GM18508 (cell line): ENCODE measurements at regions not wholly inside any gene's neighbourhood (a gene's known extent, or its start where the extent isn't known, plus 50 kb on each side); places are given as distances from the start of the nearest gene placed in this dataset.
A peak's percentile ranks its signal among the peaks of the same experiment; 100 is the strongest.
"Not testable (repeated sequence)": the region's sequence is repeated elsewhere in the genome, so short reads cannot be mapped to it uniquely, and the experiment has no call there.

Source experiments
- ATAC-seq: cut with Tn5 transposase; IDR thresholded peaks from one replicate; pipeline ENCODE4 v1.9.1; 2021; ENCODE audit warnings: moderate number of reproducible peaks; ENCODE audit not compliant: insufficient read depth, unreplicated experiment

DNA sequence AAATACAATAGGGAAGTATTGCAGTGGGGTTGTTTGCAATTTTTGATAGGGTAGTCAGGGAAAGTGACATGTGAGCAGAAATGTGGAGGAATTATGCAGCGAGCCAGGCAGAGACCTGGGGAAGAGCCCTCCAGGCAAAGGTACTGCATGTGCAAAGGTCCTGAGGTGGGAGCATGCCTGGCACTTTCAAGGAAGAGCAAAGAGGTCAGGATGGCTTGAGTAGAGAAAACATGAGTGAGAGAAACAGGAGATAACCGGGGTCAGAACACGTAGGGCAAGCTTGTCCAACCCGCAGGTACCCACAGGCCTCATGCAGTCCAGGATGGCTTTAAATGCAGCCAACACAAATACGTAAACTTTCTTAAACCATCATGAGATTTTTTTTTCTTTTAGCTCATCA, 71.0 kb downstream of the COQ2 start:
- no peak for ATAC-seq

DNA sequence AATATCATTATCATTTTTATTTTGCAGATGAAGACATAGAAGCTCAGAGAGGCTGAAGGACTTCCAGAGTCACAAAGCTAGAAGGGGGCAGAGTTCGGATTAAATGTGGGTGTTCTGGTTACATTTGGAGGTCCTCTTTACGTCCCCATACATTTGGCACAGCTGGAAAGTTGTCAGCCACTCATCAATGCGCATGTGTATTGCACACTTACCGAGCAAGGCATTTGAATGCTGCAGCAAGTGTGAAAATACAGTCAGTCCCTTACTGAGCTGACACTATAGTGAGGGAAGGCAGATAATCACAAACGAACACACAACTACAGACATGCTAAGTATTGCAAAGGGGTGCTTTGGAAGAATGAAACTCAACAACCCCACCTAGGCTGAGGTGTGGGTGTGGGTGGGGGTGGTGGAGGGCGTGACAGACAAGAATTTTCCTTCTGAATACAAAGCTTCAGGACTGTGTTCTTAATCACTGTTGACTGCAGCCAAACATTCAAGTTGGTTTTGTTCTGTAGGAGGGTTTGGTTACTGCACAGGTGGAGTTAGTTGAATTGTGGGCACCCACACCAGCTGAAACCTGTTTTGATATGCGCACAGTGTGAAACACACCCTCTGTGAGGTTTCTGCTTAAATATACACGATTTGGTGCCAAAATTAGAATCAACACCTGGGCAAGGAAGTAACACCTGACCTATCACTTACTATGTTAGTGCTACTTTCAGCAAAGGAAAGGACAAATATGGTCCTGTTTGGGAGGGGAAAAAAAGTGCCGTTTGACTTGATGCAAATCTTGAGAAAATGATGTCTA, 72.4 kb downstream of the COQ2 start:
- ATAC-seq, result peak; percentile 72

DNA sequence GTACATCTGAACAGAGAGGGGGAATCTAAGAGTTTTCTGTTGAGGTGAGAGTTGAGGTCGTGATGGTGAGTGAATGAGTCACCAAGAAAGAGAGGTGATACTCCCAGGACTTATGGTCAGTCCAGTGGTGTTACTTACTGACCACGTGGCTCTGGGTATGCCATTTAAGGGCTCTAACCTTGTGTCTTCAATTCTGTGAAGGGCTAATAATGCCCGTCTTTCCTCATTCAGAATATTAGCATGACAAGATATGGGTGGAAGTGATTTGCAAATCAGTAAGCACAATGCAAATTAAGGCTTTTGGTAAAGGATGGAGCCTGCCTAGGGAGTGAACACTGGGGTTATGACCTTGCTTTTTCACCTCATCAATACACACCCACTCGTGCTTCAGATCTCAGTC, 75.2 kb downstream of the COQ2 start:
- ATAC-seq, result no peak

DNA sequence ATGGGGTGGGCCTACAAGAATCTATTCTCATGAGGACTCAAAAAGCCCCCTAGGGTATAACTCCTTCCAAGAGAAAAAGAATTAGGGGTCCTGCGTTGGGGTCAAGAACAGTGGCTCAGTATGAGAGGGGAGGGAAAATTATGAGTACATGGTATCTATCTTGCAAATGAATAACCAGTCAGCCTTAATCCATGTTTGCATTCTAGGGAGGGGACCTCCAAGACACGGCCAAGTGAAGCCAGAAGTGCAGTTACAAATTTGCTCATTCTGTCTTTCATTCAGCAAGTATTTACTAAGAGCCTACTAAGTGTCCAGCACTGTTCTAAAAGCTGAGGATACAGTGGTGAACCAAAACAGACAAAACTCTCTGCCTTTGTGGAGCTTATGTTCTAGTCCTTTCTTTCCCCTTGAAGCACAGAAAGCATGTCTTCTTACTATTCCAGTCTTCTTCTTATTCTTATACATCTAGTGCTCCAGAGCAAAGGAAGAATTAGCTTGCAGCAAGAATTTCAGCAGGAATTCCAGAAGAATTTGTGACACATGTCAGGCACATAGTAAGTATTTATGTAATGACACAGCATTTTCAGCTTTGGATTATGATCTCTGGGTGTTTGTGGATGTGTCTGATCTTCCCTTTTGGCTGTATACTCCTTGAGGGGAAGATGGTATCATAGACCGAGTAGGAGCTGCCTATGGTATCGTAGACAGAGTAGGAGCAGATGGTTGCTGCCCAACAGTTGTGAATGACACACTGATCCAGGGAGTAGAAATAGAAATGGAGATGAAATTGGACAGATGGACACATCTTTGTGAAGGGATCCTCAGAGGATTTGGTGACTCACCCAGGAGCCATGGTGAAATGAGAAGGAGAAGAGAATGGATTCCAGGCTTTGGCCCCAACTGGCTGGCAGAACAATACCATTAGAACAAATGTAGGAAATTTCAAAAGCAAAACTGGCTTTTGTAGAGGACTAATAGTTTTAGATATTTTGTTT, 75.9 kb downstream of the COQ2 start:
- no peak for ATAC-seq

DNA sequence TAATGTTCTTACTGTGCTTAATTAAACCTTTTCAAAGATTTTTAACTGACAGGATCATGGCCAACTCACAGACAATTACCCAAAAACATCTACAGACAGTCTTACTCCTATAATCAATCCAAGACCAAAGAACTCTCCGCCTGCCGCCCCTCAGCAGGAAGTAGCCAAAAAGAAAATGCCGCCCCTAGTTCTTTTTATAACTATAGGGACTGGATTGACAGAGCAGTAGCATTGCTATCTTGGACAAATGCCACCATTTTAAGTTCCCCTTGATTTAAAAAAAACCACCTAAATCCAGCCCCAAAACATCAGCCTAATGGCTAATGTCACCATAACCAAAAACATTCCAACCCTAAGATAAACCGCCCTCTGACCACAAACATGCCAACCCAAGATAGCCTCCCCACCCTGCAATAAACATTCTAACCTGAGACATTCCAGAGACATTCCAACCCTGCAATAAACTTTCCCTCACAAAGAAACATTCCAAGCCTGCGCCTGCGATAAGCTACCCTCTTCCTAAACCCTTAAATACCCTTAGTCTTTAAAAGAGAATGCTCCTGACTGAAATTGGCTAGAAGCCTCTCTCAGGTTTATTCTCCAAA, 77.0 kb downstream of the COQ2 start:
- no peak for ATAC-seq

DNA sequence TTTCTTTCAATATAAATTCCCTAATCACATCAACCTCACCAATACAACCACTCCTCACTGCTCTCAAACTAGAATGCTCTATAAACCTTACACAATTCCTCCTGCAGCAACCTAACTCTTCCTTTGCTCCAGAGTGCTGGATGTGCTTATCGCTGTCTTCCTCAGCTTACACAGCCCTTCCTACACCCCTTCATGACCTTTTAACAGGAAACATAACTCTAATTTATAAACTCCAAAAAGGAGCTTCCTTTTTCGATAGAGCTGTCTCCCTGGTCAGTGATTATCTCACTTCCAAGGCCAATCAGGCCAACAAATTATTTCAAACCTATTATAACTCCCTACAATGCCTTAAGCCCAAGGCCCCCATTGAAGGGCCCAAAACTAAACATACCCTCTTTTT, 78.8 kb downstream of the COQ2 start:
- no peak for ATAC-seq

DNA sequence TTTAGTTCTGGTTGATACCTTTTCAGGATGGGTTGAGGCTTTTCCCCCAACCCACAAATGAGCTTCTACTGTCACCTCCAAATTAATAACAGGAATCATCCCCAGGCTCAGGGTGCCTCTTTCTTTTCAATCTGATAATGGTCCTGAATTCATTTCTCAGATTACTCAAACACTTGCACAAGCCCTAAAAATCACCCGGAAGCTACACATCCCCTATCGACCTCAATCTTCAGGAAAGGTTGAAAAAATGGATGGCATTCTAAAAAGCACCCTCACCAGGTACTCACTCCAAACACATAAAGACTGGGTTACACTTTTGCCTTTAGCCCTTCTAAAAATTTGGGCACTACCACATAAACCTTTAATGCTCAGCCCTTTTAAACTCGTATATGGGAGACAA, 79.9 kb downstream of the COQ2 start:
- ATAC-seq, result no peak

DNA sequence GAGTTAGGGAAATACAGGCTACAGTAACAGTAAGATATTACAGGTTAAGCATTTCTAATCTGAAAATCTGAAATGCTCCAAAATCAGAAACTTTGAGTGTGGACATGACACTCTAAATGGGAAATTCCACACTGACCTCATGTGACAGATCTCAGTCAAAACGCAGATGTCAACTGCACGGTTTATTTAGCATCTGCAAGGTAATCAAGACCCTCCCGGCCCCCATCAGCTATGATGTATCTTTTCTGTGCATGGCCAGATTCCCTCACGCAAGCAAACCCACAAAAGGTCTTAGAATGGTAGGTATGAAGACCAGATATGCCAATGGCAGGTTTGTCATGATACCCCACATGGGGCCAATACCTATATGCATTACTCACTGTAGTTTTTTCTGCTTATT, 82.8 kb downstream of the COQ2 start:
- ATAC-seq, result no peak

DNA sequence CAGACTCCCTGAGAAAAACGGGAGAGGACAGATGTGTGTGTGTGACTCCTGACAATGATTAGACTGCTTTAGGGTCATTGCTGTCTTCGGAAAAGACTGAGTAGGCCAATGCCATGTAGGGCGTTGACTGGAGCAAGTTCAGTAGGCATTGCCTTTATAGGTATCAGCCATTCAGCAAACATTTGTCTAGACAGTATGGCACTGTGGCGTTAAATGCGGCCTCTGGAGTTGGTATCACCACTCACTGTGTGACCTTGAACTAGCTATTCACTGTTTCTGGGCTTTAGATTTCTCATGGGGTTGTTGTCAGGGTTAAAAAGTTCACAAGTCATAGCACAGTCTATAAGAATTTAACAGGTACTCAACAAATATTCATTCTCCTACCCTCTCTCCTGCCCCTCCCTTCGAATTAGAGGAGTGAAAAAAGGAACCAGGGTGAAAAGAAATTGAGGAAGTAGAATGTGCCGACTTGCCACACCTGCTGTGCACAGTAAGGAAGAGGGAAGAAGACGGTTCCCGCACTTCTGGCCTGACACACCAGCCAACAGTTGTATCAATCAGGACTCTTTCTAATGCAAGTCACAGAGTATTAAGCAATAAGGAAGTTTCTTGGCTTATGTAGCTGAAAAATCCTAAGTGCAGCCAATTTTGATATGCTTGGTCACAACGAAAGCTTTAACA, 83.2 kb upstream of the PLAC8 start:
- no peak for ATAC-seq

DNA sequence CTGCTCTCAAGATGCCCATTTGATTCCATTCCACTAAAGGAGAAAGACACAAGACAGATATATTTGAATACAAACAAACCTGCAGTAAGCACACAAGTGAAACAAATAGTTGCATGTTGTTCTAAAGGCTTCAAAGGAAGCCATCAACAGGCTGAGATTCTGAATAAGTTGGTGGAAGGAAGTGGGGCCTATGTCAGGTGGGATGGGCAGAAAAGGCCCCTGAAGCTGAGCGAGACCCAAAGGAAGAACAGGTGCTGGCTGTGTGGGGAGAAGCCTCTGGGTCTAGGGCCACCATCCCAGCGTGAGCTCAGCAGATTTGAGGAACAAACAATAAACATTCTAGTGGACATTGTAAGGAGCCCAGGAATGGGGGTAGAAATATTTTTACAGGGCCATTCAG, 82.4 kb upstream of the PLAC8 start:
- ATAC-seq, result no peak

DNA sequence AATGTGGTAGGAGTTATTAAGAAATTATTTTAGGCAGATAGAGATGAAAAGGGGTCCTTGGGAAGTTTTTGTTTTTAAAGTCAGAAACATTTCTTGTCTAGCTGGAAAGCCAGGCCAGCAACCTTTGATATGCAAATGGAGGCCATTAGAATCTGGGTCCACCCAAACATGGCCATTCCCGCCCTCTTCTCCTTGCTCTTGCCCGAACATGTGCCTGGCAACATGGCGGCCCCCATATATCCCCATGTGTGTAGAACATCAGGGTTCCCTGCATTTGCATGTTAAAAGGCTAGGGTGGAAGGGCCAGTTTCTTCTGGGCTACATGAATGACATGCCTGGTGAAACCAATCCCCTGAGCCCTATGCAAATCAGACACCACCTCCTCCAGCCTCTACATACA, 80.7 kb upstream of the PLAC8 start:
- ATAC-seq, result no peak

DNA sequence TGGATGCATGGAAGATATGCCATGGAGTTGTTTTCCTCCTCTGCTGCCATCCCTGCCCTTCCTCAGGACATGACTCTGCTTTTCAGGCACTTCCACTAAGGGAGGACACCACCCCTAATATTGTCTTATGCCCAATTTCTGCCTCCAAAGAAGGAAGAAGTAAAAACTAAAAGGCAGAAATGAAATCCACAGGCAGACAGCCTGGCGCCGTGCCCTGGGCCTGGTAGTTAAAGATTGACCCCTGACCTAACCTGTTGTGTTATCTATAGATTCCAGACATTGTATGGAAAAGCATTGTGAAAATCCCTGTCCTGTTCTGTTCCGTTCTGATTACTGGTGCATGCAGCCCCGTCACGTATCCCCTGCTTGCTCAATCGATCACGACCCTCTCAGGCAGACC, 80.1 kb upstream of the PLAC8 start:
- ATAC-seq, result not testable (repeated sequence)

DNA sequence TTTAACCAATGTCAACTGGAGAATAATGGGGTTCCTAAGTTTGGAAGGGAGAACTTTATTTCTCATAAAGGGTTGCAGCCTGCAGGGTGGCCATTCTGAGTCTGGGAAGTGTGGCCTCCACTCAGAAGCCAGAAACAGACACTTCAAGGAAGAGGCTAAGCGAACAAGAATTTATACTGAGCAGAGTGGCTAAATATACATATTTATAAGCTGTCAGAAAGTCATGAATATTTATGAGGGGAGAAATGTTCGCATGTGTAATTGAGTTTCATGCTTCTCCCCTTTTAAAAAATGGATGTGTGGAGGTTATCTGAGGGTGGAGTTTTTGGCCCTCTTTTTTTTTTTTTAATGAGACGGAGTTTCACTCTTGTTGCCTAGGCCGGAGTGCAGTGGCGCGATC, 78.1 kb upstream of the PLAC8 start:
- no peak for ATAC-seq

DNA sequence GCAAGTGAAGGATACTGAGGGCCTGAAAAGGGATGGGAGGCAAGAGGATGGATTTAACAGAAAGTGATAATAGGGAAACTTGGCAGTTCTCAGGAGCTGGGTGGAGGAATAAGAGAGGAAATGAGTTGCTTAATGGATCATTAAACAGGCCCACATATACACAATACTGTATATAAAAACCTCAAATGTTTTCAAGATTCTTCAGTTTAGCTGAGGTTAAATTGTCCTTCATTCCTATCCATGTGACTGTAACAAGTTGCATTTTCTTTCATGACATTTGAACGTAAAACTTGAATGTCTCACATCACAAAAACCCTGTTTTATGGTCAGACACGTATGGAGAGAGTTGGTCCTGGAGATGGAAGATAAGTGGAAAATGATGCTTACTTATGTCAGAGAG, 76.5 kb upstream of the PLAC8 start:
- ATAC-seq, result no peak

DNA sequence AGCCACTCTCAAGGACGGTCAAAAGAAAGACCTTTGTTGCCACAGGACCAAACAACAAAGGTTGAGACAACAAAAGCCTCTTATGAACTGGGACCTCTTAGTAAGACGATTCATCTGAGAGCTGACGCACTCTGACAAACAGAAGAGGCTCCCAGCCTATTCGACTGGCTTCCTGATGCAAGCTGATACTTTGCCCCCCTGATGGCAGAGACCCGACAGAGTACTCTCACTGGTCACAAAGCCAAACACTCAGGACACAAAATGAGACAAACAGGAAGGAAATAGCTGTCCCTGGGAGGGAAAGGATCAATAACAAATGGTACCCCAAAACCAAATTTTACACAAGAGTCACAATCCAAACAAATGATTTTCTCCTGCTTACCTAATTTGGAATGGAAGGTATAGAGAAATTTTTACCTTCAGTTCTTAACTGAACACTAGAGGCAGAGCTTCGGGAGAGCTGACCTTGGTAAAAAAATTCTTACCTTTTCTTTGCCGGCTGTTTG, 75.2 kb upstream of the PLAC8 start:
- no peak for ATAC-seq

DNA sequence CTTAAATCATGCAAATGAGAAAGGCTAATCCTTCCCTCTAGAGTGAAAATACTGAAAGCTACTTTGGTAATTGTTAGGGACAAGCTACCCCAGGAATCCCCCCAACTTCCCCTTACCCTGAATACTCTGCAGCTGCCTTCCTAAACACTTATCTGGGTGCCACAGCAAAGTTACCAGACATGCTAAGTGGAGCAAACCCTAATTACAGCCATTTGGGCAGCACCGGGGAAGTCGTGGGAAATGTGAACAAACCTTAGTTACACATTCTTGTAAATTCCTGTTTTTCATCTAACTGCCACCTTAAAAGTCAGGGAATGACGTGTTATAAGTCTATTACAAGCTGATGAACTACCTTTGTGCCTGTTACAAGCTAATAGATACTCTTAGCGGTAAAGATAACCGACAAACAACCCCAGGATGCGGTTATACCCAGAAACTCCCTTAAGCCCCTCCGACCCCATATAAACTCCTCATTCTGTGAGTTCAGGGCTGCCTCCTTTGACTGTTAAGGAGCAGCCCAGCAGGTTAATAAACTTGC, 66.0 kb upstream of the PLAC8 start:
- peak; percentile 54 for ATAC-seq

DNA sequence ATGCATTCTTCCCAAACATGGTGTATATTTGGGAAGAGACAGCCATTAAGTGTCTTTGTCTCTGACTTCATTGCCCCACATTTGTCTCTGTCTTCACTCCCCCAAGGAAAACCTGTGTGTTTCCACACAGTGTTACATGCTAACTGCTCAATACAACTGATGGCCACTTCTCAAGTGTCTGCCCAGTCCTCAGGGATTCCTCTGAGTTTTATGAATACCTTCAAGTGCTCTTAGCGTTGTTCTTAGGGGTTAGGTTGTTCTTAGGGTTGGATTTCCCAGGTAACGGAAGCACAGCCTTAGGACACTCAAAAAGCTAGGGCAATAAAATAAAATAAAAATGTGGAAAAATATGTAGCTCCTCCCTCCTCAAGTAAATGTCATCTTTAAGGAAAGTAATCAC, 64.7 kb upstream of the PLAC8 start:
- ATAC-seq, result no peak

DNA sequence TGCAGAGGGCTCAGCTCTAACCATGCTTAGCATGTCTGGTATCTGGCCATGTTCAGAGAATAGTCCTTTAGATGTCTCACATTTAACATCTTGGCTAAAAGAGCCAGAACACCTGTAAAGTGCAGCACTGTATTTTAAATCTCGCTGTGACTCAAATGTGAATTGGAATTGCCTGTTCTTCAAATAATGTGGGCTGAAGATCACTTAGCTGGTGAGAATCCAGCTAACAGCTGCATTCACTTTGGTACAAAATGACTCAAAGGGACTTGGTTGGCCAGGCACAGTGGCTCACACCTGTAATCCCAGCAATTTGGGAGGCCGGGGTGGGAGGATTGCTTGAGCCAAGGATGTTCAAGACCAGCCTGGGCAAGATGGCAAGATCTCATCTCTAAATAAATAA, 63.5 kb upstream of the PLAC8 start:
- no peak for ATAC-seq

DNA sequence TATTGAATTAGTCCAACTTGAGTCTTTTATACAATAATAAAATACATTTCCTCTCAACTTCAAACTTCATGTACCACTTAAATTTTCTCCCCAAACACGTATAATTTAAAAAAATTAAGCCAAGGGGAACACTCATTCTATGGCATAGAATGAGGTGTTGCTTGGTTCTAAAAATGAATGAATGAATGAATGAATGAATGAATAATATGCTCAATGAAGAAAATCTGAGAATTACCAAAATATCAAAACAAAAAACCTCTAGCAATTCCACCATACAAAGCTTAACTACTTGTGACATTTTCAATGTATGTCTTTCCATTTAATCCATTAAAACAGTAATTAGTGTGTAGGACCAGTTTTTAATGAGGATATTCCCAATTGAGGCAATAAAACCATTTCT, 62.7 kb upstream of the PLAC8 start:
- ATAC-seq, result no peak

DNA sequence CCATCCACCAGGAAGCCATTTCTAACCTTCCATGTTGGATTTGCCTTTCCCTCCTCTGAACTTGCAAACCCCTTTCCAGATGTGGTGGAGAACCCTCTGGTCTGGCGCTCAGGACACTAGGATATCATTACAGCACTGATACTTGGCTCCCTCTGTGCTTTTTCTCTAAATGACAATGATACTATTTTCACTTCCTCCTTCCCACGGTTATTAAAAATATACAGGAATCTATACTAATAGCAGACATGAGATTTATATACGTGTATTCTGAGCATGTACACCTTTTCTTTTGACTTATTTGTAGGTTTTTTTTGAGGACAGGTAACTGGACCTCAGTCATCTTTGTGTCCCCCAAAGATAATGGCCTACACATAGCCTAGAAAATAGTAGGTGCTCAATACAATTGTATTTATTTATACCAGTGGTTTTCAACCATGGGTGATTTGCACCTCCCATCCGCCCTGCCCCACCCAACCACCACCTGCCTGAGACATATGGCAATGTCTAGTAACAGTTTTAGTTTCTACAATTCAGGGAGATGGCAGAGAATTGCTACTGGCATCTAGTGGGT, 60.4 kb upstream of the PLAC8 start:
- ATAC-seq, result peak; percentile 47
